GM06990 (cell line): ENCODE measurements at regions not wholly inside any gene's neighbourhood (a gene's known extent, or its start where the extent isn't known, plus 50 kb on each side); places are given as distances from the start of the nearest gene placed in this dataset.

Source experiments
- DNase-seq: peaks from one replicate; pipeline ENCODE4 v3.0.0-alpha.2; 2011; ENCODE audit not compliant: insufficient read length; ENCODE audit errors: extremely low read depth
- H3K27me3 ChIP-seq: replicated peaks from 2 replicates; pipeline ENCODE4 v1.6.0; 2011; ENCODE audit warnings: low read length; ENCODE audit not compliant: control insufficient read depth, insufficient read depth
- H3K36me3 ChIP-seq: 2 replicates; pipeline ENCODE4 v1.5.1; 2011; ENCODE audit warnings: low read length; ENCODE audit not compliant: control insufficient read depth, insufficient read depth
- H3K4me3 ChIP-seq: replicated peaks from 2 replicates; pipeline ENCODE4 v1.5.1; 2011; ENCODE audit warnings: low read depth, mild to moderate bottlenecking, control low read depth, low read length
- TF ChIP-seq, protein P1 (sequence below): IDR thresholded peaks from 2 replicates; pipeline ENCODE4 v1.5.1; 2011; ENCODE audit warnings: low read length, control low read depth, mild to moderate bottlenecking, inconsistent platforms; ENCODE audit not compliant: insufficient read depth, poor library complexity, severe bottlenecking

DNA sequence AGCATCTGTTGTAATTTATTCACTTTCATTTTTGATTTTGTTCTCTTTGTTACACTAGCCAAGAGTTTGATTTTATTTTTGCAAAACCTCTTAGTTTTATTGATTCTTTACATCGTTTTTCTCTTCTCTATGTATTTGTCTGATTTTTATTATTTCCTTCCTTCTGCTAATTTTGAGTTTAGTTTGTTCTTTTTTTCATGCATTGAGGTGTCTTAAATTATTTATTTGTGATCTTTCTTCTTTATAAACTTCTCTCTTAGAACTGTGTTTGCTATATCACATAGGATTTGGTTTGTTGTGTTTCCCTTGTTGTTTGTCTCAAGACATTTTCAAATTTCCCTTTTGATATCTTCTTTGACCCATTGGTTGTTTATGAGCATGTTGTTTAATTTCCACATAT lies 51.7 kb upstream of the NFKBIA start:
- H3K4me3 ChIP-seq: no peak overlapping the region
- H3K27me3 ChIP-seq: no peaks in the 10 kb centered on the region
- no peaks in the 10 kb centered on the region for H3K36me3 ChIP-seq
- TF ChIP-seq, protein P1, sequence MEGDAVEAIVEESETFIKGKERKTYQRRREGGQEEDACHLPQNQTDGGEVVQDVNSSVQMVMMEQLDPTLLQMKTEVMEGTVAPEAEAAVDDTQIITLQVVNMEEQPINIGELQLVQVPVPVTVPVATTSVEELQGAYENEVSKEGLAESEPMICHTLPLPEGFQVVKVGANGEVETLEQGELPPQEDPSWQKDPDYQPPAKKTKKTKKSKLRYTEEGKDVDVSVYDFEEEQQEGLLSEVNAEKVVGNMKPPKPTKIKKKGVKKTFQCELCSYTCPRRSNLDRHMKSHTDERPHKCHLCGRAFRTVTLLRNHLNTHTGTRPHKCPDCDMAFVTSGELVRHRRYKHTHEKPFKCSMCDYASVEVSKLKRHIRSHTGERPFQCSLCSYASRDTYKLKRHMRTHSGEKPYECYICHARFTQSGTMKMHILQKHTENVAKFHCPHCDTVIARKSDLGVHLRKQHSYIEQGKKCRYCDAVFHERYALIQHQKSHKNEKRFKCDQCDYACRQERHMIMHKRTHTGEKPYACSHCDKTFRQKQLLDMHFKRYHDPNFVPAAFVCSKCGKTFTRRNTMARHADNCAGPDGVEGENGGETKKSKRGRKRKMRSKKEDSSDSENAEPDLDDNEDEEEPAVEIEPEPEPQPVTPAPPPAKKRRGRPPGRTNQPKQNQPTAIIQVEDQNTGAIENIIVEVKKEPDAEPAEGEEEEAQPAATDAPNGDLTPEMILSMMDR: no peak
- no peak for DNase-seq

DNA sequence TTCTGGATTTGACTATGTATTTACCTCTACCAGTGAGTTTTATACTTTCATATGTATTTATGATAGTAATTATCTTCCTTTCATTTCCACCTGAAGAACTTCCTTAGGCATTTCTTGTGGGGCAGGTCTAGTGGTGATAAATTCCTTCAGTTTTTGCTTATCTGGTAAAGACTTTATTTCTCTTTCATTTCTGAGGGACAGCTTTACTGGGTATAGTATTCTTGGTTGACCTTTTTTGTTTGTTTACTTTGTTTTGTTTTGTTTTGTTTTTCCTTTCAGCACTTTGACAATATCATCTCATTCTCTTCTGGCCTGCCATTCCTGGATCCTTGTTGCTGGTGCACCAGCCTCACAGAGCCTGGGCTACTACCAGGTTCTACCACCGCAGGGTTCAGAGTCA lies 53.9 kb upstream of the NFKBIA start:
- no peak for DNase-seq
- H3K36me3 ChIP-seq: no peaks in the 10 kb centered on the region
- TF ChIP-seq, protein P1: no peak
- no peak overlapping the region for H3K4me3 ChIP-seq
- H3K27me3 ChIP-seq: no peaks in the 10 kb centered on the region

DNA sequence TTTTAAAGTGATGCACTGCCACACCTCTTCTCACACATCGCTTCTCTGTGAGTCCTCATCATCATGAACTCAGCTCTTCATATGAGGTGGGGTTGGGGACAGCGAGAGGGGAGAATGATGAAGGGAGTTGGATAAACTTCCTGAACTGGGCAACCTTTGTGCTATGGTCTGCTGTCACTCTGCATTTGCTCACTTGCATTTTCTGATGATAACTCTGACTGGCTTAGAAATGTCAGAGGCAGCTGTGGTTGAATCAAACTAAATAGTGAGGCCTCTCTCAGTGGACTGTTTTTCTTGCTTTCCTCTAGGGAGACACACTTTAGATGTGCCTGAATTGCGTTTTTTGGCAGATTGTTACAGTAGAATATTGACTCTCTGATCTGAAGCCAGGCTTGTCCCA lies 55.2 kb upstream of the NFKBIA start:
- H3K27me3 ChIP-seq: no peaks in the 10 kb centered on the region
- DNase-seq: no peak
- TF ChIP-seq, protein P1: no peak
- no peaks in the 10 kb centered on the region for H3K36me3 ChIP-seq
- no peak overlapping the region for H3K4me3 ChIP-seq

DNA sequence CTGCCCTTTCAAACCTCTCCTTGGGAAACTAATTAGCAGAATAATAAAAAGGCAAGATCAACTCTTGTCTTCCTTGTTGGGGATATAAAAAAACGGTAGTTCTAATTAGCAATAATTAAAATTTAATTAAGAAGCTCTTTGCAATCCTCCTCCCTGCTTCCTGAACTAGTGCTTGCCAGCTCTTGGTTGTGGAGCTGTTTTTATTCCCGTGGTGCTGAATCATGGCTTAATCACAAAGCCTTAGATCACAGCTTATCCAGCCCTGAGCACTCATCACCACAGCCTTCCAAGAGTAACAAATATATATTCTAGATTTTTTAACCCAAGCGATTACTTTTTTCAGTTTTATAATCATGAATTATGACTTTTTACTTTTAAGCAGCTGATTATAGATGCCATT lies 63.2 kb upstream of the INSM2 start:
- H3K36me3 ChIP-seq: no peaks in the 10 kb centered on the region
- TF ChIP-seq, protein P1: no peak
- no peak for DNase-seq
- no peak overlapping the region for H3K4me3 ChIP-seq
- H3K27me3 ChIP-seq: no peaks in the 10 kb centered on the region

DNA sequence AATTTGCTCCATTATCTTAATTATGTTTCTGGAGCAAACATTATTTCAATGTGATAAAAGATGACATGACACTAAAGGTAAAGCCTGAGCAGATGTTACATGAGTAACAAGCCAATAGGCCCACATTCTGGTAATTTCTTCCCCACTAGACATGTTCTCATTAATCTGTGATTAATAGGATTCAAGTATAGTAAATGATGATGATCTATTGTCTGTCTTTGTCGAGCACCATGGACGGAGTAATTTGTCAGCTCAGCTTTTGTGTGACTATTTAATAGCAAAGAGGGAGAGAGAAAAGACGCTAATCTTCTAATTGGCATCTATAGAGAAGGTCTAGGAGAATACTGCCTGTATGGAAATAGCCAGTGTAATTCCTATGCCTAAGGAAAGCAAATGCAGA lies 62.2 kb upstream of the INSM2 start:
- TF ChIP-seq, protein P1: no peak
- Histone ChIP-seq H3K27me3 (no peaks in the 10 kb centered on the region), H3K4me3 (no peak overlapping the region), H3K36me3 (no peaks in the 10 kb centered on the region)
- DNase-seq: no peak

DNA sequence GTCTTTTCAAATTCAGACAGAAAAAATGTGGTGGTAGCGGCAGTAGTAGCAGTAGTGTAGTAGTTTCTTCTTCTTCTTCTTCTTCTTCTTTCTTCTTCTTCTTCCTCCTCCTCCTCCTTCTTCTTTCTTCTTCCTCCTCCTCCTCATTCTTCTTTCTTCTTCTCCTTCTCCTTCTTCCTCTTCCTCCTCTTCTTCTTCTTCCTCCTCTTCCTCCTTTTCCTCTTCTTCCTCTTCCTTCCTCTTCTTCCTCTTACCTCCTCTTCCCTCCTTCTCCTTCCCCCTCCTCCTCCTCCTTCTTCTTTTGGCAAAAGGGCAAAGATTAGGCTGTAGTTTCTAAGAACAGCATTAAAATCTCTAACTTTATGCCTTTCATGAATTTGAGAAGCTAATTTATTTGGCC lies 59.6 kb upstream of the INSM2 start:
- Histone ChIP-seq H3K36me3 (no peaks in the 10 kb centered on the region), H3K27me3 (no peaks in the 10 kb centered on the region), H3K4me3 (no peak overlapping the region)
- TF ChIP-seq, protein P1: no peak
- DNase-seq: no peak
